Gastrocnemius medialis (tissue), 4 donors: ENCODE measurements at regions not wholly inside any gene's neighbourhood (a gene's known extent, or its start where the extent isn't known, plus 50 kb on each side); places are given as distances from the start of the nearest gene placed in this dataset.

Experiments
- CTCF ChIP-seq, 5 experiments: fragments of 450-650 bp in 3 of 5; fragments of 200-600 bp in 2 of 5; sonication (generic) in 2 of 5; IDR thresholded peaks in 4 of 5; conservative IDR thresholded peaks in 1 of 5; 1 replicate in 4 of 5; 2 replicates in 1 of 5; pipeline ENCODE4 v1.5.1; 2016 to 2019; ENCODE audit warnings: antibody characterized with exemption in 5 of 5, mild to moderate bottlenecking in 3 of 5, moderate library complexity in 3 of 5
- POLR2A ChIP-seq, 2 donors: fragments of 450-650 bp; IDR thresholded peaks; one replicate each; pipeline ENCODE4 v1.6.1; 2017; ENCODE audit warnings: antibody characterized with exemption in 2 of 2, mild to moderate bottlenecking in 2 of 2, moderate library complexity in 2 of 2

- no peak for TF ChIP-seq CTCF (IDR thresholded peaks at IDR 0.05 in 4 of 5, conservative IDR thresholded peaks at IDR 0.05 in 1 of 5)
- no peak for TF ChIP-seq POLR2A (IDR thresholded peaks at IDR 0.05)
These were observed 60.9 kb downstream of the ARL4C start for GRCh38 chr2:234435836-234436481.
